HG03342 (cell line): ENCODE measurements at regions not wholly inside any gene's neighbourhood (a gene's known extent, or its start where the extent isn't known, plus 50 kb on each side); places are given as distances from the start of the nearest gene placed in this dataset.

Source experiments
- ATAC-seq: cut with Tn5 transposase; IDR thresholded peaks from one replicate; pipeline ENCODE4 v1.9.1; 2021; ENCODE audit warnings: mild to moderate bottlenecking, moderate library complexity; ENCODE audit not compliant: unreplicated experiment

GRCh38 chr13:22569811-22570210 lies 611.0 kb upstream of the SGCG start:
- ATAC-seq, result no peak

GRCh38 chr13:22589880-22590279 lies 590.9 kb upstream of the SGCG start:
- ATAC-seq, result no peak

GRCh38 chr13:22592515-22592914 lies 588.3 kb upstream of the SGCG start:
- ATAC-seq, result no peak

- ATAC-seq, result no peak
These were observed 586.7 kb upstream of the SGCG start for GRCh38 chr13:22594041-22594440.

- no peak for ATAC-seq
These were observed 584.5 kb upstream of the SGCG start for GRCh38 chr13:22596171-22596863.

GRCh38 chr13:22599156-22599555 lies 581.6 kb upstream of the SGCG start:
- no peak for ATAC-seq

- no peak for ATAC-seq
These were observed 562.8 kb upstream of the SGCG start for GRCh38 chr13:22618002-22618401.

- ATAC-seq, result no peak
These were observed 555.1 kb upstream of the SGCG start for GRCh38 chr13:22625691-22626090.

GRCh38 chr13:22629374-22629773 lies 551.4 kb upstream of the SGCG start:
- ATAC-seq, result no peak

GRCh38 chr13:22642088-22642487 lies 538.7 kb upstream of the SGCG start:
- no peak for ATAC-seq

- ATAC-seq, result no peak
These were observed 535.8 kb upstream of the SGCG start for GRCh38 chr13:22644941-22645340.

GRCh38 chr13:22647156-22647850 lies 533.5 kb upstream of the SGCG start:
- ATAC-seq, result no peak

GRCh38 chr13:22648320-22648801 lies 532.4 kb upstream of the SGCG start:
- no peak for ATAC-seq

GRCh38 chr13:22652796-22653195 lies 528.0 kb upstream of the SGCG start:
- no peak for ATAC-seq

GRCh38 chr13:22653866-22654265 lies 526.9 kb upstream of the SGCG start:
- no peak for ATAC-seq

GRCh38 chr13:22655106-22655852 lies 525.5 kb upstream of the SGCG start:
- no peak for ATAC-seq

- no peak for ATAC-seq
These were observed 518.0 kb upstream of the SGCG start for GRCh38 chr13:22662771-22663170.

GRCh38 chr13:22665506-22665905 lies 515.3 kb upstream of the SGCG start:
- no peak for ATAC-seq

GRCh38 chr13:22690756-22691155 lies 490.0 kb upstream of the SGCG start:
- no peak for ATAC-seq

GRCh38 chr13:22693691-22694090 lies 487.1 kb upstream of the SGCG start:
- no peak for ATAC-seq

GRCh38 chr13:22696433-22696832 lies 484.3 kb upstream of the SGCG start:
- no peak for ATAC-seq

GRCh38 chr13:22698467-22698866 lies 482.3 kb upstream of the SGCG start:
- ATAC-seq, result no peak
